K562 (cell line): ENCODE measurements at regions not wholly inside any gene's neighbourhood (a gene's known extent, or its start where the extent isn't known, plus 50 kb on each side); places are given as distances from the start of the nearest gene placed in this dataset.

ENCODE experiments used
- ATAC-seq: fragments of 200-7000 bp; cut with Tn5 transposase; 3 replicates; pipeline ENCODE4 v1.9.1; 2020; ENCODE audit warnings: moderate library complexity
- BruUV-seq: library from RNA; stranded (reverse); fragments of 400-500 nt; replicated peaks from 2 replicates; lab custom pipeline; 2021; lab: Mats Ljungman, UMichigan
- CTCF ChIA-PET: fragments of 300-600 bp; formaldehyde crosslinking; extraction: SDS; loops from one replicate; lab custom pipeline; 2021; ENCODE audit warnings: low intra/inter-chr PET ratio; lab: Yijun Ruan, JAX
- POLR2A ChIA-PET: fragments of 300-600, 350-650 bp; sonication (Branson Sonifier 250); formaldehyde crosslinking; extraction: SDS; loops from one replicate; lab custom pipeline; 2021; ENCODE audit warnings: antibody characterized with exemption, inconsistent platforms; lab: Yijun Ruan, JAX
- DNase-seq, 4 experiments: peaks; one replicate each; pipeline versions ENCODE4 v3.0.0 to v3.0.0-alpha.2; 2011 to 2018; ENCODE audit warnings: low spot score in 3 of 4, mixed read lengths in 3 of 4; ENCODE audit errors: extremely low read depth in 1 of 4
- FAIRE-seq: peaks from 2 replicates; lab custom pipeline; 2011; peaks lifted over from hg19 to GRCh38; lab: Jason Lieb, UNC
- H2AFZ ChIP-seq: 2 replicates; pipeline ENCODE4 v1.6.0; 2011; ENCODE audit warnings: low read depth, low read length, control low read depth, inconsistent platforms
- H3K27ac ChIP-seq: fragments of 200-600 bp; 3 replicates; pipeline ENCODE4 v1.8.0; 2011; ENCODE audit warnings: low read depth, mild to moderate bottlenecking, control low read depth, inconsistent platforms, low read length, moderate library complexity, mixed read lengths; ENCODE audit errors: extremely low read depth
- H3K27me3 ChIP-seq, 2 experiments: fragments of 300-600 bp in 1 of 2; 2 replicates in 1 of 2; 3 replicates in 1 of 2; pipeline versions ENCODE4 v1.6.0 to v1.8.0; 2011; ENCODE audit warnings: inconsistent platforms in 2 of 2, low read length in 2 of 2, mild to moderate bottlenecking in 1 of 2, mixed read lengths in 1 of 2, moderate library complexity in 1 of 2; ENCODE audit not compliant: control insufficient read depth in 2 of 2, insufficient read depth in 2 of 2
- H3K36me3 ChIP-seq: fragments of 300-600 bp; 3 replicates; pipeline ENCODE4 v1.8.0; 2011; ENCODE audit warnings: mild to moderate bottlenecking, low read length, inconsistent platforms; ENCODE audit not compliant: control insufficient read depth, insufficient read depth
- H3K4me1 ChIP-seq, 2 experiments: fragments of 200-600 bp in 1 of 2; replicated peaks in 1 of 2; 2 replicates in 1 of 2; 3 replicates in 1 of 2; pipeline versions ENCODE4 v1.5.1 to v1.8.0; 2011; ENCODE audit warnings: inconsistent platforms in 2 of 2, low read length in 2 of 2, mild to moderate bottlenecking in 1 of 2, mixed read lengths in 1 of 2, moderate library complexity in 1 of 2; ENCODE audit not compliant: control insufficient read depth in 2 of 2, insufficient read depth in 2 of 2
- H3K4me2 ChIP-seq: 2 replicates; pipeline ENCODE4 v1.6.1; 2011; ENCODE audit warnings: low read length, control low read depth, inconsistent platforms, mixed read lengths; ENCODE audit not compliant: insufficient read depth
- H3K4me3 ChIP-seq: fragments of 200-600 bp; sonication (generic), shearing (Covaris generic); 2 replicates; pipeline ENCODE4 v1.5.1; 2016; ENCODE audit warnings: control low read depth, inconsistent platforms
- H3K79me2 ChIP-seq: fragments of 200-600 bp; 3 replicates; pipeline ENCODE4 v1.8.0; 2011; ENCODE audit warnings: low read length, inconsistent platforms; ENCODE audit not compliant: control insufficient read depth, insufficient read depth
- H3K9ac ChIP-seq, 2 experiments: 2 replicates each; pipeline versions ENCODE4 v1.6.0 to v1.6.1; 2011; ENCODE audit warnings: low read depth in 2 of 2, low read length in 2 of 2, control low read depth in 1 of 2, inconsistent platforms in 1 of 2, mild to moderate bottlenecking in 1 of 2, mixed read lengths in 1 of 2; ENCODE audit not compliant: insufficient read depth in 1 of 2
- H3K9me1 ChIP-seq: one replicate; pipeline ENCODE4 v1.6.0; 2011; ENCODE audit warnings: inconsistent platforms, mild to moderate bottlenecking, low read length, moderate library complexity; ENCODE audit not compliant: control insufficient read depth, insufficient read depth
- H3K9me3 ChIP-seq: replicated peaks from 2 replicates; pipeline ENCODE4 v1.5.1; 2011; ENCODE audit warnings: low read depth, low read length, inconsistent platforms; ENCODE audit not compliant: control insufficient read depth, insufficient read depth
- H4K20me1 ChIP-seq: replicated peaks from 2 replicates; pipeline ENCODE4 v1.6.1; 2011; ENCODE audit warnings: low read length, inconsistent platforms, mixed read lengths; ENCODE audit not compliant: control insufficient read depth, insufficient read depth
- MYBL2 ChIP-seq, 2 experiments: fragments of 450-650 bp in 1 of 2; sonication (generic) in 1 of 2; formaldehyde crosslinking in 1 of 2; IDR thresholded peaks; 2 replicates each; pipeline versions ENCODE4 v1.6.1 to v1.8.1; 2017 to 2022; ENCODE audit warnings: borderline replicate concordance in 1 of 2, inconsistent platforms in 1 of 2, low read depth in 1 of 2, mild to moderate bottlenecking in 1 of 2, missing genetic modification reagents in 1 of 2, moderate library complexity in 1 of 2
- NFE2 ChIP-seq: IDR thresholded peaks from 2 replicates; pipeline ENCODE4 v1.6.1; 2014; ENCODE audit warnings: antibody characterized with exemption, low read depth
- ZNF354B ChIP-seq: fragments of 250-450 bp; sonication (Bioruptor Pico); IDR thresholded peaks from 2 replicates; pipeline ENCODE4 v1.4.0; 2020
- WGBS: fragments of 100-300 bp; shearing (Covaris generic); methylation state at CpG from one replicate; pipeline ENCODE4 v1.1.6; 2016; ENCODE audit warnings: low coverage, mixed read lengths; ENCODE audit not compliant: insufficient coverage; ENCODE audit errors: missing lambda C conversion rate; 5-methylcytosine and 5-hydroxymethylcytosine counted together
- in situ Hi-C: fragments of 300-500 bp; cut with MboI; formaldehyde crosslinking; loops from 4 replicates; pipeline ENCODE4 v1.15.0; 2018; ENCODE audit warnings: inconsistent platforms, mixed read lengths
- intact Hi-C: fragments of 100-400 bp; cut with micrococcal nuclease; formaldehyde crosslinking; loops from 2 replicates; pipeline ENCODE4 v1.14.2; 2022
- TF ChIP-seq, protein P1 (sequence below): fragments of 250-450 bp; sonication (Bioruptor Pico); IDR thresholded peaks from 2 replicates; pipeline ENCODE4 v1.5.0; 2022; ENCODE audit warnings: mild to moderate bottlenecking
- TF ChIP-seq, protein P2 (sequence below): fragments of 450-650 bp; IDR thresholded peaks from 2 replicates; pipeline ENCODE4 v1.6.1; 2016; ENCODE audit warnings: mild to moderate bottlenecking, moderate library complexity

GRCh38 chr17:5785867-5786509, 201.7 kb upstream of the NLRP1 start:
- intact Hi-C loops = no loop called here
- no peak; the same call in 2 of the 3 replicates for ATAC-seq
- Histone ChIP-seq H3K4me1 (no peaks in the 10 kb centered on the region), H3K36me3 (no peaks in the 10 kb centered on the region), H3K4me3 (no peak overlapping the region), H3K79me2 (no peaks in the 10 kb centered on the region), H3K9me3 (no peaks in the 10 kb centered on the region), H2AFZ (no peak overlapping the region), H3K27ac (no peak overlapping the region), H3K9me1 (no peaks in the 10 kb centered on the region), H3K4me2 (no peak overlapping the region), H3K9ac (no peak overlapping the region), H4K20me1 (no peaks in the 10 kb centered on the region), H3K27me3 (peaks cover 0 to 5% of the 10 kb centered on the region in 2 experiments; a peak in 2 of 5 replicates)
- ChIA-PET POLR2A (interaction anchor here (0.8 kb wide), 1 partner anchor 38 kb away, joined by 3 read pairs; no protein-coding TSS in a partner anchor), CTCF (no interaction called here)
- TF ChIP-seq ZNF354B (CRISPR knock-in tag) (no peak), NFE2 (no peak), MYBL2 (IDR thresholded peaks at IDR 0.05; ENCODE audit: low read depth) (no peak), MYBL2 (CRISPR knock-in tag; IDR thresholded peaks at IDR 0.05; ENCODE audit: borderline replicate concordance) (no peak)
- TF ChIP-seq, protein P1, sequence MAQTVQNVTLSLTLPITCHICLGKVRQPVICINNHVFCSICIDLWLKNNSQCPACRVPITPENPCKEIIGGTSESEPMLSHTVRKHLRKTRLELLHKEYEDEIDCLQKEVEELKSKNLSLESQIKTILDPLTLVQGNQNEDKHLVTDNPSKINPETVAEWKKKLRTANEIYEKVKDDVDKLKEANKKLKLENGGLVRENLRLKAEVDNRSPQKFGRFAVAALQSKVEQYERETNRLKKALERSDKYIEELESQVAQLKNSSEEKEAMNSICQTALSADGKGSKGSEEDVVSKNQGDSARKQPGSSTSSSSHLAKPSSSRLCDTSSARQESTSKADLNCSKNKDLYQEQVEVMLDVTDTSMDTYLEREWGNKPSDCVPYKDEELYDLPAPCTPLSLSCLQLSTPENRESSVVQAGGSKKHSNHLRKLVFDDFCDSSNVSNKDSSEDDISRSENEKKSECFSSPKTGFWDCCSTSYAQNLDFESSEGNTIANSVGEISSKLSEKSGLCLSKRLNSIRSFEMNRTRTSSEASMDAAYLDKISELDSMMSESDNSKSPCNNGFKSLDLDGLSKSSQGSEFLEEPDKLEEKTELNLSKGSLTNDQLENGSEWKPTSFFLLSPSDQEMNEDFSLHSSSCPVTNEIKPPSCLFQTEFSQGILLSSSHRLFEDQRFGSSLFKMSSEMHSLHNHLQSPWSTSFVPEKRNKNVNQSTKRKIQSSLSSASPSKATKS (CRISPR knock-in tag) = no peak
- TF ChIP-seq, protein P2, sequence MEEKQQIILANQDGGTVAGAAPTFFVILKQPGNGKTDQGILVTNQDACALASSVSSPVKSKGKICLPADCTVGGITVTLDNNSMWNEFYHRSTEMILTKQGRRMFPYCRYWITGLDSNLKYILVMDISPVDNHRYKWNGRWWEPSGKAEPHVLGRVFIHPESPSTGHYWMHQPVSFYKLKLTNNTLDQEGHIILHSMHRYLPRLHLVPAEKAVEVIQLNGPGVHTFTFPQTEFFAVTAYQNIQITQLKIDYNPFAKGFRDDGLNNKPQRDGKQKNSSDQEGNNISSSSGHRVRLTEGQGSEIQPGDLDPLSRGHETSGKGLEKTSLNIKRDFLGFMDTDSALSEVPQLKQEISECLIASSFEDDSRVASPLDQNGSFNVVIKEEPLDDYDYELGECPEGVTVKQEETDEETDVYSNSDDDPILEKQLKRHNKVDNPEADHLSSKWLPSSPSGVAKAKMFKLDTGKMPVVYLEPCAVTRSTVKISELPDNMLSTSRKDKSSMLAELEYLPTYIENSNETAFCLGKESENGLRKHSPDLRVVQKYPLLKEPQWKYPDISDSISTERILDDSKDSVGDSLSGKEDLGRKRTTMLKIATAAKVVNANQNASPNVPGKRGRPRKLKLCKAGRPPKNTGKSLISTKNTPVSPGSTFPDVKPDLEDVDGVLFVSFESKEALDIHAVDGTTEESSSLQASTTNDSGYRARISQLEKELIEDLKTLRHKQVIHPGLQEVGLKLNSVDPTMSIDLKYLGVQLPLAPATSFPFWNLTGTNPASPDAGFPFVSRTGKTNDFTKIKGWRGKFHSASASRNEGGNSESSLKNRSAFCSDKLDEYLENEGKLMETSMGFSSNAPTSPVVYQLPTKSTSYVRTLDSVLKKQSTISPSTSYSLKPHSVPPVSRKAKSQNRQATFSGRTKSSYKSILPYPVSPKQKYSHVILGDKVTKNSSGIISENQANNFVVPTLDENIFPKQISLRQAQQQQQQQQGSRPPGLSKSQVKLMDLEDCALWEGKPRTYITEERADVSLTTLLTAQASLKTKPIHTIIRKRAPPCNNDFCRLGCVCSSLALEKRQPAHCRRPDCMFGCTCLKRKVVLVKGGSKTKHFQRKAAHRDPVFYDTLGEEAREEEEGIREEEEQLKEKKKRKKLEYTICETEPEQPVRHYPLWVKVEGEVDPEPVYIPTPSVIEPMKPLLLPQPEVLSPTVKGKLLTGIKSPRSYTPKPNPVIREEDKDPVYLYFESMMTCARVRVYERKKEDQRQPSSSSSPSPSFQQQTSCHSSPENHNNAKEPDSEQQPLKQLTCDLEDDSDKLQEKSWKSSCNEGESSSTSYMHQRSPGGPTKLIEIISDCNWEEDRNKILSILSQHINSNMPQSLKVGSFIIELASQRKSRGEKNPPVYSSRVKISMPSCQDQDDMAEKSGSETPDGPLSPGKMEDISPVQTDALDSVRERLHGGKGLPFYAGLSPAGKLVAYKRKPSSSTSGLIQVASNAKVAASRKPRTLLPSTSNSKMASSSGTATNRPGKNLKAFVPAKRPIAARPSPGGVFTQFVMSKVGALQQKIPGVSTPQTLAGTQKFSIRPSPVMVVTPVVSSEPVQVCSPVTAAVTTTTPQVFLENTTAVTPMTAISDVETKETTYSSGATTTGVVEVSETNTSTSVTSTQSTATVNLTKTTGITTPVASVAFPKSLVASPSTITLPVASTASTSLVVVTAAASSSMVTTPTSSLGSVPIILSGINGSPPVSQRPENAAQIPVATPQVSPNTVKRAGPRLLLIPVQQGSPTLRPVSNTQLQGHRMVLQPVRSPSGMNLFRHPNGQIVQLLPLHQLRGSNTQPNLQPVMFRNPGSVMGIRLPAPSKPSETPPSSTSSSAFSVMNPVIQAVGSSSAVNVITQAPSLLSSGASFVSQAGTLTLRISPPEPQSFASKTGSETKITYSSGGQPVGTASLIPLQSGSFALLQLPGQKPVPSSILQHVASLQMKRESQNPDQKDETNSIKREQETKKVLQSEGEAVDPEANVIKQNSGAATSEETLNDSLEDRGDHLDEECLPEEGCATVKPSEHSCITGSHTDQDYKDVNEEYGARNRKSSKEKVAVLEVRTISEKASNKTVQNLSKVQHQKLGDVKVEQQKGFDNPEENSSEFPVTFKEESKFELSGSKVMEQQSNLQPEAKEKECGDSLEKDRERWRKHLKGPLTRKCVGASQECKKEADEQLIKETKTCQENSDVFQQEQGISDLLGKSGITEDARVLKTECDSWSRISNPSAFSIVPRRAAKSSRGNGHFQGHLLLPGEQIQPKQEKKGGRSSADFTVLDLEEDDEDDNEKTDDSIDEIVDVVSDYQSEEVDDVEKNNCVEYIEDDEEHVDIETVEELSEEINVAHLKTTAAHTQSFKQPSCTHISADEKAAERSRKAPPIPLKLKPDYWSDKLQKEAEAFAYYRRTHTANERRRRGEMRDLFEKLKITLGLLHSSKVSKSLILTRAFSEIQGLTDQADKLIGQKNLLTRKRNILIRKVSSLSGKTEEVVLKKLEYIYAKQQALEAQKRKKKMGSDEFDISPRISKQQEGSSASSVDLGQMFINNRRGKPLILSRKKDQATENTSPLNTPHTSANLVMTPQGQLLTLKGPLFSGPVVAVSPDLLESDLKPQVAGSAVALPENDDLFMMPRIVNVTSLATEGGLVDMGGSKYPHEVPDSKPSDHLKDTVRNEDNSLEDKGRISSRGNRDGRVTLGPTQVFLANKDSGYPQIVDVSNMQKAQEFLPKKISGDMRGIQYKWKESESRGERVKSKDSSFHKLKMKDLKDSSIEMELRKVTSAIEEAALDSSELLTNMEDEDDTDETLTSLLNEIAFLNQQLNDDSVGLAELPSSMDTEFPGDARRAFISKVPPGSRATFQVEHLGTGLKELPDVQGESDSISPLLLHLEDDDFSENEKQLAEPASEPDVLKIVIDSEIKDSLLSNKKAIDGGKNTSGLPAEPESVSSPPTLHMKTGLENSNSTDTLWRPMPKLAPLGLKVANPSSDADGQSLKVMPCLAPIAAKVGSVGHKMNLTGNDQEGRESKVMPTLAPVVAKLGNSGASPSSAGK = no peak
- no peak for DNase-seq
- in situ Hi-C loops = no loop called here
- BruUV-seq = no TSS peak
- WGBS = 0% methylated on average over 10 of the region's 11 CpGs
- no peak for FAIRE-seq
